Loucy (cell line): ENCODE measurements at regions not wholly inside any gene's neighbourhood (a gene's known extent, or its start where the extent isn't known, plus 50 kb on each side); places are given as distances from the start of the nearest gene placed in this dataset.

Source experiments
- CTCF ChIP-seq: fragments of 200-600 bp; sonication (generic); conservative IDR thresholded peaks from 2 replicates; pipeline ENCODE4 v1.5.1; 2014; ENCODE audit warnings: mild to moderate bottlenecking, antibody characterized with exemption, low read length
- EZH2phosphoT487 ChIP-seq: fragments of 200-600 bp; IDR thresholded peaks from 2 replicates; pipeline ENCODE4 v1.6.1; 2018; ENCODE audit warnings: antibody characterized with exemption, mild to moderate bottlenecking, moderate library complexity, borderline replicate concordance

GRCh38 chr6:1025821-1026220 is 286.1 kb upstream of the FOXQ1 start:
- TF ChIP-seq CTCF (no peak), EZH2phosphoT487 (no peak)
